Keratinocyte (primary cell): ENCODE measurements at regions not wholly inside any gene's neighbourhood (a gene's known extent, or its start where the extent isn't known, plus 50 kb on each side); places are given as distances from the start of the nearest gene placed in this dataset.

Experiments used
- DNase-seq: peaks from one replicate; pipeline ENCODE4 v3.0.0-alpha.2; 2011; ENCODE audit warnings: low read depth, missing footprints, low spot score
- FAIRE-seq: peaks from 2 replicates; lab custom pipeline; 2011; peaks lifted over from hg19 to GRCh38; lab: Jason Lieb, UNC
- H2AFZ ChIP-seq: 2 replicates; pipeline ENCODE4 v1.6.0; 2012; ENCODE audit warnings: low read length, control low read depth, inconsistent platforms; ENCODE audit not compliant: control insufficient read depth
- H3K27ac ChIP-seq: 2 replicates; pipeline ENCODE4 v1.5.1; 2011; ENCODE audit warnings: low read length; ENCODE audit not compliant: control insufficient read depth, insufficient read depth
- H3K27me3 ChIP-seq: 3 replicates; pipeline ENCODE4 v1.6.0; 2011; ENCODE audit warnings: low read length; ENCODE audit not compliant: control insufficient read depth, insufficient read depth; ENCODE audit errors: extremely low read depth
- H3K36me3 ChIP-seq, 2 experiments: 2 replicates in 1 of 2; 3 replicates in 1 of 2; pipeline ENCODE4 v1.5.1; 2011; ENCODE audit warnings: low read length in 2 of 2, mild to moderate bottlenecking in 1 of 2; ENCODE audit not compliant: control insufficient read depth in 2 of 2, insufficient read depth in 2 of 2; ENCODE audit errors: extremely low read depth in 1 of 2
- H3K4me1 ChIP-seq: 3 replicates; pipeline ENCODE4 v1.5.1; 2011; ENCODE audit warnings: low read length; ENCODE audit not compliant: control insufficient read depth, insufficient read depth; ENCODE audit errors: extremely low read depth
- H3K4me2 ChIP-seq: 3 replicates; pipeline ENCODE4 v1.6.0; 2011; ENCODE audit warnings: low read depth, low read length; ENCODE audit not compliant: control insufficient read depth, insufficient read depth; ENCODE audit errors: extremely low read depth
- H3K4me3 ChIP-seq, 3 experiments: fragments of 200-600 bp in 1 of 3; sonication (generic) in 1 of 3; 2 replicates in 2 of 3; 3 replicates in 1 of 3; pipeline ENCODE4 v1.5.1; 2011 to 2016; ENCODE audit warnings: low read length in 3 of 3, mild to moderate bottlenecking in 3 of 3, control low read depth in 2 of 3, inconsistent platforms in 1 of 3, low read depth in 1 of 3, mixed read lengths in 1 of 3, mixed run types in 1 of 3, moderate library complexity in 1 of 3; ENCODE audit not compliant: control insufficient read depth in 2 of 3, insufficient read depth in 2 of 3; ENCODE audit errors: extremely low read depth in 1 of 3
- H3K79me2 ChIP-seq: 2 replicates; pipeline ENCODE4 v1.6.0; 2012; ENCODE audit warnings: low read length; ENCODE audit not compliant: control insufficient read depth, insufficient read depth
- H3K9ac ChIP-seq: 3 replicates; pipeline ENCODE4 v1.6.0; 2011; ENCODE audit warnings: low read length; ENCODE audit not compliant: control insufficient read depth, insufficient read depth; ENCODE audit errors: extremely low read depth
- H3K9me1 ChIP-seq: 3 replicates; pipeline ENCODE4 v1.6.0; 2011; ENCODE audit warnings: low read length; ENCODE audit not compliant: control insufficient read depth, insufficient read depth; ENCODE audit errors: extremely low read depth
- H3K9me3 ChIP-seq: 2 replicates; pipeline ENCODE4 v1.5.1; 2012; ENCODE audit warnings: low read depth, low read length; ENCODE audit not compliant: control insufficient read depth
- H4K20me1 ChIP-seq: 3 replicates; pipeline ENCODE4 v1.6.0; 2011; ENCODE audit warnings: low read length; ENCODE audit not compliant: control insufficient read depth, insufficient read depth; ENCODE audit errors: extremely low read depth
- CTCF ChIP-seq, 3 experiments: IDR thresholded peaks in 1 of 3; conservative IDR thresholded peaks in 1 of 3; optimal IDR thresholded peaks in 1 of 3; 2 replicates in 2 of 3; 3 replicates in 1 of 3; pipeline versions ENCODE3 to v1.5.1; 2011; ENCODE audit warnings: low read length in 3 of 3, mild to moderate bottlenecking in 3 of 3, moderate library complexity in 2 of 3, control low read depth in 1 of 3, inconsistent platforms in 1 of 3; ENCODE audit not compliant: insufficient read depth in 2 of 3; ENCODE audit errors: extremely low read depth in 1 of 3
- EZH2 ChIP-seq: IDR thresholded peaks from one replicate; pipeline ENCODE4 v1.6.1; 2012; ENCODE audit warnings: inconsistent platforms, mild to moderate bottlenecking, low read length, moderate library complexity
- dilution Hi-C: fragments of 300-500 bp; cut with MboI; formaldehyde crosslinking; loops from one replicate; pipeline ENCODE4 v1.7.0; 2020; ENCODE audit warnings: low sequenced_read_pairs; ENCODE audit not compliant: extremely low pct_ligation_motif_present

GRCh38 chr13:81031996-81032395 lies 691.1 kb upstream of the SPRY2 start:
- dilution Hi-C loops: no loop called here
- H3K9me1 ChIP-seq: no peaks in the 10 kb centered on the region
- H3K4me1 ChIP-seq: no peaks in the 10 kb centered on the region
- H2AFZ ChIP-seq: no peak overlapping the region
- H3K36me3 ChIP-seq: no peaks in the 10 kb centered on the region
- no peak for FAIRE-seq
- H3K27ac ChIP-seq: no peak overlapping the region
- no peaks in the 10 kb centered on the region for H4K20me1 ChIP-seq
- H3K27me3 ChIP-seq: no peaks in the 10 kb centered on the region
- H3K9me3 ChIP-seq: no peaks in the 10 kb centered on the region
- H3K9ac ChIP-seq: no peak overlapping the region
- no peak overlapping the region for H3K4me2 ChIP-seq
- H3K79me2 ChIP-seq: no peaks in the 10 kb centered on the region
- H3K4me3 ChIP-seq: no peak overlapping the region
- TF ChIP-seq EZH2 (no peak), CTCF (optimal IDR thresholded peaks at IDR 0.05 in 1 of 3, IDR thresholded peaks at IDR 0.05 in 1 of 3, conservative IDR thresholded peaks at IDR 0.05 in 1 of 3; ENCODE audit: extremely low read depth in 1 of 3, insufficient read depth in 2 of 3, low read length in 3 of 3) (no peak)
- DNase-seq: no peak

GRCh38 chr13:81025091-81025490 lies 684.2 kb upstream of the SPRY2 start:
- Histone ChIP-seq H3K4me1 (no peaks in the 10 kb centered on the region), H3K4me2 (no peak overlapping the region), H4K20me1 (no peaks in the 10 kb centered on the region), H3K9me1 (no peaks in the 10 kb centered on the region), H3K27ac (no peak overlapping the region), H3K79me2 (no peaks in the 10 kb centered on the region), H3K27me3 (no peaks in the 10 kb centered on the region), H3K4me3 (no peak overlapping the region), H2AFZ (no peak overlapping the region), H3K9ac (no peak overlapping the region), H3K36me3 (no peaks in the 10 kb centered on the region), H3K9me3 (no peaks in the 10 kb centered on the region)
- FAIRE-seq: no peak
- TF ChIP-seq CTCF (optimal IDR thresholded peaks at IDR 0.05 in 1 of 3, IDR thresholded peaks at IDR 0.05 in 1 of 3, conservative IDR thresholded peaks at IDR 0.05 in 1 of 3; ENCODE audit: extremely low read depth in 1 of 3, insufficient read depth in 2 of 3, low read length in 3 of 3) (no peak), EZH2 (no peak)
- dilution Hi-C loops: no loop called here
- no peak for DNase-seq
